ENCODE measurements at regions not wholly inside any gene's neighbourhood (a gene's known extent, or its start where the extent isn't known, plus 50 kb on each side); places are given as distances from the start of the nearest gene placed in this dataset.

- Histone ChIP-seq H3K27ac (ENCODE audit: control insufficient read depth, insufficient read depth) (no peak overlapping the region), H3K4me3 (no peak overlapping the region), H3K4me2 (ENCODE audit: control insufficient read depth, insufficient read depth) (no peak overlapping the region), H2AFZ (ENCODE audit: control insufficient read depth, low read depth, low read length) (no peak overlapping the region), H3K9me3 (replicated peaks; ENCODE audit: control insufficient read depth, insufficient read depth, low read length) (no peaks in the 10 kb centered on the region), H3K9ac (ENCODE audit: control insufficient read depth, insufficient read depth, low read length) (no peak overlapping the region), H3K79me2 (ENCODE audit: control insufficient read depth, insufficient read depth, low read length) (no peaks in the 10 kb centered on the region), H4K20me1 (ENCODE audit: control insufficient read depth, insufficient read depth) (no peaks in the 10 kb centered on the region), H3K36me3 (ENCODE audit: control insufficient read depth in 2 of 2, insufficient read depth in 2 of 2, low read length in 1 of 2) (no peaks in the 10 kb centered on the region), H3K4me1 (ENCODE audit: control insufficient read depth, insufficient read depth, low read length) (no peaks in the 10 kb centered on the region), H3K27me3 (replicated peaks in 1 of 2; ENCODE audit: control insufficient read depth in 2 of 2, insufficient read depth in 2 of 2, low read length in 1 of 2) (no peaks in the 10 kb centered on the region)
- in situ Hi-C loops (cut with MboI): no loop called here
- no peak for ATAC-seq
- ChIA-PET POLR2A (no interaction called here), CTCF (no interaction called here), RAD21 (ENCODE audit: unreplicated experiment) (no interaction called here), SMC1A (ENCODE audit: uncharacterized antibody, unreplicated experiment) (no interaction called here)
- TF ChIP-seq SIX5 (IDR thresholded peaks at IDR 0.05; ENCODE audit: low read depth, low read length, severe bottlenecking): no peak
- TF ChIP-seq BACH1 (IDR thresholded peaks at IDR 0.05; ENCODE audit: borderline replicate concordance): no peak
- no peak for TF ChIP-seq HDAC6 (IDR thresholded peaks at IDR 0.05; ENCODE audit: unreplicated experiment)
- no peak for TF ChIP-seq KLF5 (IDR thresholded peaks at IDR 0.05; ENCODE audit: partially characterized antibody)
- TF ChIP-seq TARDBP (IDR thresholded peaks at IDR 0.05; ENCODE audit: borderline replicate concordance): no peak
- no peak for TF ChIP-seq E4F1 (IDR thresholded peaks at IDR 0.05; ENCODE audit: borderline replicate concordance, partially characterized antibody)
- no peak for TF ChIP-seq SMARCA5 (IDR thresholded peaks at IDR 0.05)
- no peak for TF ChIP-seq IRF4 (IDR thresholded peaks at IDR 0.05; ENCODE audit: low read depth, low read length)
- TF ChIP-seq SMAD5 (IDR thresholded peaks at IDR 0.05; ENCODE audit: low read depth): no peak
- no peak for FAIRE-seq
- intact Hi-C loops (cut with micrococcal nuclease; ENCODE audit: unreplicated experiment): no loop called here
- no TSS peak for BruUV-seq (replicated peaks)
- 0% methylated on average over 2 of the region's 2 CpGs for WGBS (ENCODE audit: insufficient coverage, insufficient replicate concordance, low lambda C conversion rate, missing lambda C conversion rate)
- DNase-seq (ENCODE audit: low read depth, low spot score): no peak
These were observed 201.2 kb upstream of the KLF12 start for GRCh38 chr13:74335370-74335769.
